ENCODE measurements at regions not wholly inside any gene's neighbourhood (a gene's known extent, or its start where the extent isn't known, plus 50 kb on each side); places are given as distances from the start of the nearest gene placed in this dataset.
"Not testable (repeated sequence)": the region's sequence is repeated elsewhere in the genome, so short reads cannot be mapped to it uniquely, and the experiment has no call there.

DNA sequence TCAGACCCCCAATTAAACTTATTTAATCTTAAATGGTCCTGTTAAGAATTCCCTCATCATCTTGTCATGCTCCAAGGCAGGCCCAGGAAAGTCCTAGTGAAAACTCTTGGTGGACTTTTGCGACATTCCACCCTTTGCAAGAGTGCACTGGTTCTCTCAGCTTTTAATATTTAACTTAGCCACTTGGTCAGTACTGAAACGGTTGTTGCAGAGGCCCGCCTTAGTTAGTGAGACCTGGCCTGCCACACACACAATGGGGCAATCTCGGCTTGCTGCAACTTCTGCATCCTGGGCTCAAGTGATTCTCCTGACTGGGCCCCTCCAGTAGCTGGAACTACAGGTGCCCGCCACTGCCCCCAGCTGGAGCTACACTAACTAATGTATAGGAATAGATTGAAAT is 1366.0 kb downstream of the UQCRFS1 start:
- H3K4me3 ChIP-seq (ENCODE audit: low read depth, low read length) = no peak overlapping the region
- no peak for DNase-seq (ENCODE audit: low read depth)

GRCh38 chr19:27844261-27844660 is 1368.7 kb downstream of the UQCRFS1 start:
- DNase-seq (ENCODE audit: low read depth) = no peak
- H3K4me3 ChIP-seq (ENCODE audit: low read depth, low read length) = no peak overlapping the region

GRCh38 chr19:27843861-27844260 is 1369.1 kb downstream of the UQCRFS1 start:
- no peak overlapping the region for H3K4me3 ChIP-seq (ENCODE audit: low read depth, low read length)
- no peak for DNase-seq (ENCODE audit: low read depth)

- DNase-seq (ENCODE audit: low read depth) = no peak
- H3K4me3 ChIP-seq (ENCODE audit: low read depth, low read length) = no peak overlapping the region
These were observed 1379.9 kb downstream of the UQCRFS1 start for GRCh38 chr19:27833031-27833430.

DNA sequence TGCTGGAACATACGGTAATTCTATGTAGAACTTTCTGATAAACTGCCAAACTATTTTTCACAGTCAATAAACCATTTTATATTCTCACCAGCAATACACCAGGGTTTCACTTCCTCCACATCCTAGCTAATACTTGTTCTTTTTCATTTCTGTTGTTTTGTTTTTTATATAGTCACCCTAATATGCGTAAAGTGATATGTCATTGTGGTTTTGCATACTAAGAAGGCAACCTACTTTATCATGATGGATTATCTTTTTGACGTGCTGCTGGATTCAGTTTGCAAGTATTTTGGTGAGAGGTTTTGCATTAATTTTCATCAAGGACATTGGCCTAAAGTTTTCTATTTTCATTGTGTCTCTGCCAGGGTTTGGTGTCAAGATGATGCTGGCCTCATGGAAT is 1384.1 kb downstream of the UQCRFS1 start:
- DNase-seq (ENCODE audit: low read depth) = no peak
- H3K4me3 ChIP-seq (ENCODE audit: low read depth, low read length) = no peak overlapping the region

DNA sequence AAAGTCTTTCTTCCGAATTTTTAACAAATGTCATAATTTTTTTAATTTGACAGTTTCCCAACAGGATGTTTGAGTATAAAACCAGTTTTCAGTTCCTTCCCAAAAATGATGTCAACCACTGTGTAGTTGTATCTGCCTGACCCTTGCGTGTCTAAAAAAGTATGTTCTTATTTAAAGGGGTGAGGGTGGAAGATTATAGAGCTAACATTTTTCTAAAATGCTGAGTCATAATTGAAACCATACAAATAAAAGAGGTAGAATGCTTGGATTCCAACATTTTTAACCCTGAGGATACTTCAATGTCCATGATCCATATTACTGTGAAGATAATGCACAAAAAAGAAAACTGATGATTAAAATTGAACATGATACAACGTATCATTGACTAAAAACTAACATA is 1388.8 kb downstream of the UQCRFS1 start:
- H3K4me3 ChIP-seq (ENCODE audit: low read depth, low read length) = no peak overlapping the region
- DNase-seq (ENCODE audit: low read depth) = no peak

DNA sequence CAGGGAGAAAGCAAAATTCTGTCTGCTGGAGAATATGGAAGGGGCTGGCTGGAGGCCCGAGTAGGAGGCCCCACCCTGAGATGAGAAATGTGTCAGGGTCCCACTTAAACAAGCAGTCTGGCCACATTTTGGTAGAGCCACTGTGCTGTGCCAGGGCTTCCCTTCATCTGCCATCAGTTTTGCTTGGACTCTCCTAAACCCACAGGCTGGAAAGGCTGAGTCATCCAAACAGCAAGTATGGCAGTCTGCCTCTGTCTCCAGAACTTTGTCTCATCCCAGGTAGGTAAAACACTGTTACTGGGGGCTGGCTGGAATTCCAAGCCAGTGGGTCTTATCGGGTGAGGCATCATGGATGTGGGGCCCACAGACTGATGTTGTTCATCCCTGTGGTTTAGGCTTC is 1390.6 kb downstream of the UQCRFS1 start:
- no peak for DNase-seq (ENCODE audit: low read depth)
- no peak overlapping the region for H3K4me3 ChIP-seq (ENCODE audit: low read depth, low read length)

GRCh38 chr19:27821418-27822018 is 1391.4 kb downstream of the UQCRFS1 start:
- no peak for DNase-seq (ENCODE audit: low read depth)
- H3K4me3 ChIP-seq (ENCODE audit: low read depth, low read length) = no peak overlapping the region

- DNase-seq (ENCODE audit: low read depth) = no peak
These were observed 1397.0 kb downstream of the UQCRFS1 start for GRCh38 chr19:27815985-27816384.

DNA sequence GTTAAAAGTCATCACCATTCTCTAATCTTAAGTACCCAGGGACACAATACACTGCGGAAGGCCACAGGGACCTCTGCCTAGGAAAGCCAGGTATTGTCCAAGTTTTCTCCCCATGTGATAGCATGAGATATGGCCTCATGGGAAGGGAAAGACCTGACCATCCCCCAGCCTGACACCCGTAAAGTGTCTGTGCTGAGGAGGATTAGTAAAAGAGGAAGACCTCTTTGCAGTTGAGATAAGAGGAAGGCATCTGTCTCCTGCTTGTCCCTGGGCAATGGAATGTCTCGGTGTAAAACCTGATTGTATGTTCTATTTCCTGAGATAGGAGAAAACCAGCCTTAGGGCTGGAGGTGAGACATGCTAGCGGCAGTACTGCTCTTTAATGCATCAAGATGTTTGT is 1398.1 kb downstream of the UQCRFS1 start:
- DNase-seq (ENCODE audit: low read depth); H3K4me3 ChIP-seq (ENCODE audit: low read depth, low read length): not testable (repeated sequence)

More at GRCh38 chr19:27815985-27816384, 1397.0 kb downstream of the UQCRFS1 start:
- H3K4me3 ChIP-seq (ENCODE audit: low read depth, low read length) = no peak overlapping the region

DNA sequence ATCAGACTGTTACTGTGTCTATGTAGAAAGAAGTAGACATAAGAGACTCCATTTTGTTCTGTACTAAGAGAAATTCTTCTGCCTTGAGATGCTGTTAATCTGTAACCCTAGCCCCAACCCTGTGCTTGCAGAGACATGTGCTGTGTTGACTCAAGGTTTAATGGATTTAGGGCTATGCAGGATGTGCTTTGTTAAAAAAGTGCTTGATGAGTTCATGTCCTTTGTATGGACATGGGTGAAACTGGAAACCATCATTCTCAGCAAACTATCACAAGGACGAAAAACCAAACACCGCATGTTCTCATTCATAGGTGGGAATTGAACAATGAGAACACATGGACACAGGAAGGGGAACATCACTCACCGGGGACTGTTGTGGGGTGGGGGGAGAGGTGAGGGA is 1398.7 kb downstream of the UQCRFS1 start:
- not testable (repeated sequence) for H3K4me3 ChIP-seq (ENCODE audit: low read depth, low read length); DNase-seq (ENCODE audit: low read depth)

DNA sequence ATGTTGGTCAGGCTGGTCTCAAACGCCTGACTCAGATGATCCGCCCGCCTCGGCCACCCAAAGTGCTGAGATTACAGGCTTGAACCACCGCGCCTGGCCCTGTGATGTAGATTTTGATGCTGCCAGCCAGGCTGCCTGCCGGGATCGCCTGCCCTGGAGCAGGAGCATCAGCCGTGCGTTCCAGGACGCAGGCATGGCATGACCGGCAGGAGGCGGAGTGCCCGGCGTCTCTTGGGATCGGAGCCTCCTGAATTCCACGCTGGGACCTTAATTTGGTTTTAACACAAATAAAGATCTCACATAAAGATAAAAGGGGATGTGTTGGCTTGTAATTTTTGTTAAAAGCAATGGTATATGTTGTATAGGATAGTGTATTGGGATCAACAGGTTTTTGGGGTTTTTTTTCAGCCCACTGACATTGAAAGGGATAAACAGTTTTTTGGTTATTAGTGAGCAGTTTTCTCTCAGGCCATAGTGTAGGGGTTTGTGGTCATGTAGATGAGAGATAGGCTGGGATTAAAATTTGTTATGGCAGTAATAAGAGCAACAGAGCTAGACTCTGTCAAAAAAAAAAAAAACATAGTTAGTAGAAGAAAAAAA is 1406.4 kb downstream of the UQCRFS1 start:
- H3K4me3 ChIP-seq (ENCODE audit: low read depth, low read length) = no peak overlapping the region
- no peak for DNase-seq (ENCODE audit: low read depth)

DNA sequence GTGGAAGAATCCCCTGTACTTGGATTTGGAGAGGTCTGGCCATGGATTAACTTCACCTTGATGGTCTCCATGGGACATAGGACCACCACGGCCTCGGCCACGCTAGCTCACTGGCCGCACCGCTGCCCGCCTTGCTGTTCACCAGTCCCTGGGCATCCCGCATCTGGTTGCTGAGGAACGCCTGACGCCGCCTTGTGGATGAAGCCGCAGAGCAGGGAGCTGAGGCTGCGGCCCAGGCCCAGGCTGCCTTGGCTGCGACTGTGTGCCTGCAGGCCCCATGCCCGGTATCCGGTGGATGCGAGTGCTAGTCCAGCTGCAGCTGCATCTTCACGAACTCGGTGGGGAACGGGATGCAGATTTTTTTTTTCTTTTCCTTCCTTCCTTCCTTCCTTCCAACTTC is 1407.1 kb downstream of the UQCRFS1 start:
- DNase-seq (ENCODE audit: low read depth) = no peak
- H3K4me3 ChIP-seq (ENCODE audit: low read depth, low read length) = no peak overlapping the region

DNA sequence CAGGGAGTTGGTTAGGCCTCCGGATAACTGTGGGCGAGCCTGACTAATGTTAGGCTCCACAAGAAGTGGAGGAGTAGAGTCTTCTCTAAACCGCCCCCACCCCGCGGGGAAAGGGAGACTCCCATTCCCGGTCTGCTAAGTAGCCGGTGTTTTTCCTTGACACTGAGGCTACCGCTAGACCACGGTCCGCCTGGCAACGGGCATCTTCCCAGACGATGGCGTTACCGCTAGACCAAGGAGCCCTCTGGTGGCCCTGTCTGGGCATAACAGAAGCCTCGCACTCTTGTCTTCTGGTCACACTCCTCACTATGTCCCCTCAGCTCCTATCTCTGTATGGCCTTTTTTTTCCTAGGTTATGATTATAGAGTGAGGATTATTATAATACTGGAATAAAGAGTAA is 1410.7 kb downstream of the UQCRFS1 start:
- H3K4me3 ChIP-seq (ENCODE audit: low read depth, low read length); DNase-seq (ENCODE audit: low read depth): not testable (repeated sequence)

- DNase-seq (ENCODE audit: low read depth) = no peak
- H3K4me3 ChIP-seq (ENCODE audit: low read depth, low read length) = no peak overlapping the region
These were observed 1416.4 kb downstream of the UQCRFS1 start for GRCh38 chr19:27796540-27796939.

DNA sequence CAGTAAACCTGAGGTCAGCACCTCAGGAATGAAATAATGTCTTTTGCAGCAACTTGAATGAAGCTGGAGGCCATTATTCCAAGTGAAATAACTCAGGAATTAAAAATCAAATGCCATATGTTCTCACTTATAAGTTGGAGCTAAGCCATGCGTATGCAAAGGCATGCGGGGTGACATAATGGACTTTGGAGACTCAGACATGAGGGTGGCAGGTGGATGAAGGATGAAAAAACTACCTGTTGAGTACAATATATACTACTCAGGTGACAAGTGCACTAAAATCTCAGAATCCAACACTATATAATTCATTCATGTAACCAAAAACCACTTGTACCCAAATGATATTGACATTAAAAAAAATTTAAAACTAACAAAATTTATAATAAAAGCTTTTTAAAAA is 1416.9 kb downstream of the UQCRFS1 start:
- H3K4me3 ChIP-seq (ENCODE audit: low read depth, low read length) = no peak overlapping the region
- DNase-seq (ENCODE audit: low read depth) = no peak

GRCh38 chr19:27795369-27795768 is 1417.6 kb downstream of the UQCRFS1 start:
- H3K4me3 ChIP-seq (ENCODE audit: low read depth, low read length) = no peak overlapping the region
- no peak for DNase-seq (ENCODE audit: low read depth)

GRCh38 chr19:27794494-27795042 is 1418.4 kb downstream of the UQCRFS1 start:
- DNase-seq (ENCODE audit: low read depth) = peak; percentile 3
- peak overlapping the region; percentile 93 for H3K4me3 ChIP-seq (ENCODE audit: low read depth, low read length)

- peak; percentile 76 for DNase-seq (ENCODE audit: low read depth)
- peak overlapping the region; percentile 93 for H3K4me3 ChIP-seq (ENCODE audit: low read depth, low read length)
These were observed 1419.1 kb downstream of the UQCRFS1 start for GRCh38 chr19:27793644-27794493.

- DNase-seq (ENCODE audit: low read depth) = peak; percentile 44
- H3K4me3 ChIP-seq (ENCODE audit: low read depth, low read length) = peak overlapping the region; percentile 93
These were observed 1419.8 kb downstream of the UQCRFS1 start for GRCh38 chr19:27793128-27793643.
